Gastroesophageal sphincter (tissue), 4 donors: ENCODE measurements at regions not wholly inside any gene's neighbourhood (a gene's known extent, or its start where the extent isn't known, plus 50 kb on each side); places are given as distances from the start of the nearest gene placed in this dataset.

ENCODE experiments used
- ATAC-seq: fragments of 150-250 bp; one replicate; pipeline ENCODE4 v1.9.1; 2016; ENCODE audit warnings: mild to moderate bottlenecking, moderate library complexity
- H3K27ac ChIP-seq, 4 donors: fragments of 200-600 bp; sonication (generic) in 3 of 4; 1 replicate in 3 of 4; 2 replicates in 1 of 4; pipeline ENCODE4 v1.5.1; 2016 to 2019
- H3K27me3 ChIP-seq: fragments of 200-600 bp; sonication (generic); one replicate; pipeline ENCODE4 v1.5.1; 2019
- H3K36me3 ChIP-seq, 2 donors: fragments of 200-600 bp; sonication (generic); one replicate each; pipeline ENCODE4 v1.5.1; 2019; ENCODE audit warnings: control low read depth in 1 of 2
- H3K4me1 ChIP-seq, 3 donors: fragments of 200-600 bp; sonication (generic); 1 replicate in 2 of 3; 2 replicates in 1 of 3; pipeline ENCODE4 v1.5.1; 2016 to 2019; ENCODE audit warnings: control low read depth in 2 of 3
- H3K4me3 ChIP-seq, 2 donors: fragments of 200-600 bp; sonication (generic); one replicate each; pipeline ENCODE4 v1.5.1; 2019; ENCODE audit warnings: mild to moderate bottlenecking in 1 of 2, moderate library complexity in 1 of 2
- H3K9me3 ChIP-seq, 3 donors: fragments of 200-600 bp; sonication (generic); one replicate each; pipeline ENCODE4 v1.5.1; 2017 to 2019; ENCODE audit warnings: control low read depth in 2 of 3
- EP300 ChIP-seq: sonication (generic); formaldehyde crosslinking; IDR thresholded peaks from one replicate; pipeline ENCODE4 v1.6.1; 2017; ENCODE audit warnings: antibody characterized with exemption, mild to moderate bottlenecking
- POLR2A ChIP-seq, 2 donors: fragments of 450-650 bp; IDR thresholded peaks; one replicate each; pipeline ENCODE4 v1.6.1; 2017; ENCODE audit warnings: antibody characterized with exemption in 2 of 2, mild to moderate bottlenecking in 2 of 2, moderate library complexity in 1 of 2
- POLR2AphosphoS5 ChIP-seq: sonication (generic); formaldehyde crosslinking; IDR thresholded peaks from one replicate; pipeline ENCODE4 v1.6.1; 2017; ENCODE audit warnings: antibody characterized with exemption
- WGBS, 2 donors: methylation state at CpG; one replicate each; pipeline ENCODE4 v1.1.5; 2018; ENCODE audit warnings: low coverage in 1 of 2; 5-methylcytosine and 5-hydroxymethylcytosine counted together
- TF ChIP-seq, protein P1 (sequence below), 4 experiments: fragments of 200-600 bp in 2 of 4; fragments of 450-650 bp in 2 of 4; sonication (generic) in 1 of 4; IDR thresholded peaks; one replicate each; pipeline ENCODE4 v1.5.1; 2017 to 2019; ENCODE audit warnings: antibody characterized with exemption in 4 of 4, mild to moderate bottlenecking in 2 of 4, moderate library complexity in 2 of 4

DNA sequence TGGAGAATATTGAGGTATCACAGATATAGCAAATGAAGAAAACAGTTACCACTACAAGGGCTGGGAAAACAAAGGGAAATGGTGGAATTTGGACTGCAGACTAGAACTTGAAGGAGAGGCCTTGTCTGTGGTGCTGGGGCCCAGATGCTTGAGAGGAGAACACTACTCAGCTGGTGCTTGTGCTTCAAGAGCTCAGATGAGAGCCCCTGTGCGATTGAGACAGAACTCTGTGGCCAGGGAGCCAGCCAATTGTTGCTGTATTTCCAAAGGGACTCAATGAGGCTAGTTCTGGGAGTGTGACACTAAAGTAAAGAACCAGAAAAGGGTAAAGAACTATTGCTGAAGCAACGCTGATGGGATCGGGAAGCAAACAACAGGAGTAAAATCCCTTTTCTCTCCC lies 406.5 kb upstream of the SEMA3D start:
- H3K4me1 ChIP-seq, result peaks cover 0 to 8% (median 0%) of the 10 kb centered on the region in 3 donors
- H3K36me3 ChIP-seq, result no peaks in the 10 kb centered on the region
- no peak for ATAC-seq
- H3K9me3 ChIP-seq, result no peaks in the 10 kb centered on the region
- no peak overlapping the region for H3K4me3 ChIP-seq
- TF ChIP-seq, protein P1, sequence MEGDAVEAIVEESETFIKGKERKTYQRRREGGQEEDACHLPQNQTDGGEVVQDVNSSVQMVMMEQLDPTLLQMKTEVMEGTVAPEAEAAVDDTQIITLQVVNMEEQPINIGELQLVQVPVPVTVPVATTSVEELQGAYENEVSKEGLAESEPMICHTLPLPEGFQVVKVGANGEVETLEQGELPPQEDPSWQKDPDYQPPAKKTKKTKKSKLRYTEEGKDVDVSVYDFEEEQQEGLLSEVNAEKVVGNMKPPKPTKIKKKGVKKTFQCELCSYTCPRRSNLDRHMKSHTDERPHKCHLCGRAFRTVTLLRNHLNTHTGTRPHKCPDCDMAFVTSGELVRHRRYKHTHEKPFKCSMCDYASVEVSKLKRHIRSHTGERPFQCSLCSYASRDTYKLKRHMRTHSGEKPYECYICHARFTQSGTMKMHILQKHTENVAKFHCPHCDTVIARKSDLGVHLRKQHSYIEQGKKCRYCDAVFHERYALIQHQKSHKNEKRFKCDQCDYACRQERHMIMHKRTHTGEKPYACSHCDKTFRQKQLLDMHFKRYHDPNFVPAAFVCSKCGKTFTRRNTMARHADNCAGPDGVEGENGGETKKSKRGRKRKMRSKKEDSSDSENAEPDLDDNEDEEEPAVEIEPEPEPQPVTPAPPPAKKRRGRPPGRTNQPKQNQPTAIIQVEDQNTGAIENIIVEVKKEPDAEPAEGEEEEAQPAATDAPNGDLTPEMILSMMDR (IDR thresholded peaks at IDR 0.05), result no peak
- TF ChIP-seq POLR2A (IDR thresholded peaks at IDR 0.05), result no peak
- no peak for TF ChIP-seq POLR2AphosphoS5
- no peak for TF ChIP-seq EP300
- WGBS, 2 donors, result 64 to 68% methylated on average over 3 of the region's 3 CpGs
- H3K27ac ChIP-seq, result no peak overlapping the region
- H3K27me3 ChIP-seq, result no peaks in the 10 kb centered on the region

DNA sequence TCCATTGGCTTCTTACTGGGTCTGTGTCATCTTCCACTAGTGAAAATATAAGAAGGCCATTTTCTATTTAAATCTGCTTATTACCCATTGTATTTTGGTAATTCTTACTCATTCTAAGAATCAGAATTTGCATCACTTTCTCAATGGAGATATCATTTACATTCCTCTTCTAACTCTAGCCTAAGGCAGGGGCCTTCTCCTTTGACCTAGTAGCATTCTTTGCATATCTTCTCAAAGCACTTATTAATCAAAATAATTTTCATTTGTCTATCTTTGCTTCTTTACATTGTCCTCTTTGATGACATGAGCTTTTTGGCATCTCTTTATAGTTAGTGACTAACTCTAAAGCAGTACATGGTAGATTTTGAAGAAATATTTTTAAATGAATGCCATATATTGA lies 400.9 kb upstream of the SEMA3D start:
- H3K27me3 ChIP-seq, result no peaks in the 10 kb centered on the region
- no peak for ATAC-seq
- TF ChIP-seq POLR2AphosphoS5, result no peak
- TF ChIP-seq POLR2A (IDR thresholded peaks at IDR 0.05), result no peak
- TF ChIP-seq, protein P1 (IDR thresholded peaks at IDR 0.05), result no peak
- no peak for TF ChIP-seq EP300

DNA sequence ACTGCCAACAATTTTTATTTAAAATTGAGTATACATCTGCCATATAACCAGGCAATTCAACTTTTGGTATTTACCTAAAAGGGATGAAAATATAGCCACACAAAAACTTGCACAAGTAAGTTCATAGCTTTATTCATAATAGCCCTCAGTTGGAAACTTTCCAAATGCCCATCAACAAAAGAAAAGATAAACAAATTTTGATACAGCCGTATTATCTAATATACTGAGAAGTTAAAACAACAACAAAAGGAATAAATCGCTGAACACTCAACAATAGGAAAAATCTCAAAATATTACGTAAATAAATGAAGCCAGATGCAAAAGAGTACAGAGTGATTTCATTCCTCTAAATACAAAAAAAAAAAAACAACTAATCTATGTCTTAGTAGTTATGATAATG lies 399.2 kb upstream of the SEMA3D start:
- no peak for TF ChIP-seq EP300
- TF ChIP-seq, protein P1 (IDR thresholded peaks at IDR 0.05), result no peak
- TF ChIP-seq POLR2A (IDR thresholded peaks at IDR 0.05), result no peak
- no peak for TF ChIP-seq POLR2AphosphoS5
- H3K27me3 ChIP-seq, result no peaks in the 10 kb centered on the region
- H3K4me1 ChIP-seq, result no peaks in the 10 kb centered on the region
- H3K4me3 ChIP-seq, result no peak overlapping the region
- H3K36me3 ChIP-seq, result no peaks in the 10 kb centered on the region
- no peak for ATAC-seq
- WGBS, 2 donors, result 45 to 68% methylated on average over 3 of the region's 3 CpGs
- no peak overlapping the region for H3K27ac ChIP-seq
- H3K9me3 ChIP-seq, result no peaks in the 10 kb centered on the region

More for the DNA sequence above, 400.9 kb upstream of the SEMA3D start:
- H3K4me3 ChIP-seq, result no peak overlapping the region
- H3K4me1 ChIP-seq, result no peaks in the 10 kb centered on the region
- no peaks in the 10 kb centered on the region for H3K36me3 ChIP-seq
- no peaks in the 10 kb centered on the region for H3K9me3 ChIP-seq
- H3K27ac ChIP-seq, result no peak overlapping the region

DNA sequence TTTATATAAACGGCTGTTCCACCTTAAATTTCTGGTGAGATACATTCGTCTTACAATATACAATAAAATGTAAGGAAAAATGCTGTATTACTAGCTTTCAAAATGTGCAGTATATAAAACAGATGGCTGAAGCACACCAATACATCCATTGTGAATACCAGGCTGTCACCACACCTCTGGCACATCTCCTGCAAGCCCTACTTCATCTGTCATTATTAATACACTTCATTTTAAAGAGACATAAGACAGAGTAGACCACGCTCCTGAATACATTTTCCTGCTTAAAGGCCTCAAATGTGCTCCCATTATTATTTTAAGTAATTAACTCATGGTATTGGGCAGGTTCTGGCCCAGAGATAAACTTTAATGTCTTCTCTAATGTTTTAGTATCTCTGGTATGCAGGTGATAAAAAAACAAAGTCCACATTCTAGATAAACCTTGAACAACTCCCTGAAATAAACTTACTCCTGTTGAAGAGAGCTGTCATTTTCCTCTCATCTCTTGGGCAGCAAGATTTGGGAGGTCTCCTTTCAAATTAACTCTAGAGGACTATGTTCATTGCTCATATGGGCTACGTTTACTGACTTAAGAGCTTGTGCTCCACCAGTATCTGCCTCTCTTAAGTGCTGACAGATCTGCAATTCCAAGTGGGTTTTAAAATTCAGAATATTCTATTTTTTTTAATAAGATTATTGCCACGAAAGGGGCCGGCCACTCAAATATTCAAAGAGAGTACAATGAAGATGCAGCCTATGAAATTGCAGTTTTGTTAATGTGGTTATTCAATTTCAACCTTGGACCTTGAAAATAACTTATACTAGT lies 396.5 kb upstream of the SEMA3D start:
- no peak overlapping the region for H3K4me3 ChIP-seq
- no peaks in the 10 kb centered on the region for H3K9me3 ChIP-seq
- WGBS, 2 donors, result 73 to 80% methylated on average over 5 to 6 of the region's 6 CpGs
- H3K27me3 ChIP-seq, result no peaks in the 10 kb centered on the region
- no peak for ATAC-seq
- TF ChIP-seq POLR2A (IDR thresholded peaks at IDR 0.05), result no peak
- TF ChIP-seq POLR2AphosphoS5, result no peak
- TF ChIP-seq, protein P1 (IDR thresholded peaks at IDR 0.05), result no peak
- TF ChIP-seq EP300, result no peak
- H3K36me3 ChIP-seq, result no peaks in the 10 kb centered on the region
- H3K4me1 ChIP-seq, result no peaks in the 10 kb centered on the region
- no peak overlapping the region for H3K27ac ChIP-seq

DNA sequence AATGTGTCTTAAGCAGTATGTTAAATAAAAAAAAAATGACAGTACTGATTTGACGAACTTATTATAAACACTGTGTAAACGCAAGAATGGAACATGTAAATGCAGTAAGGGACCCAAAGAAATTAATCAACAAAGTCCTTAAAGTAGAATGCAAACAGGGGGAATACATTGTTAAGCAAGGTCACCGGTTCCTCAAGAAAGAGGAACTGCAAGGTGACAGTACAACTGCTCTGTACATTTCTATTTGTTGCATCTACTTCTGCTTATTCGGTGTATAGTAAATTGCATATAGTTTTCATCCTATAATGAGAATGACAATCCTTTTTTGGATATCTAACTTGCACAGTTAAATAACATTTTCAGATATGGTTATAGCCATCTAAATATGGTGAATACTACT lies 387.0 kb upstream of the SEMA3D start:
- no peaks in the 10 kb centered on the region for H3K9me3 ChIP-seq
- no peaks in the 10 kb centered on the region for H3K36me3 ChIP-seq
- WGBS, 2 donors, result 58 to 70% methylated on average over 4 of the region's 4 CpGs
- no peak for ATAC-seq
- no peak overlapping the region for H3K27ac ChIP-seq
- no peaks in the 10 kb centered on the region for H3K27me3 ChIP-seq
- TF ChIP-seq, protein P1 (IDR thresholded peaks at IDR 0.05), result no peak
- TF ChIP-seq POLR2AphosphoS5 (no peak), EP300 (no peak)
- no peak overlapping the region for H3K4me3 ChIP-seq
- no peaks in the 10 kb centered on the region for H3K4me1 ChIP-seq
